ENCODE measurements at regions not wholly inside any gene's neighbourhood (a gene's known extent, or its start where the extent isn't known, plus 50 kb on each side); places are given as distances from the start of the nearest gene placed in this dataset.

DNA sequence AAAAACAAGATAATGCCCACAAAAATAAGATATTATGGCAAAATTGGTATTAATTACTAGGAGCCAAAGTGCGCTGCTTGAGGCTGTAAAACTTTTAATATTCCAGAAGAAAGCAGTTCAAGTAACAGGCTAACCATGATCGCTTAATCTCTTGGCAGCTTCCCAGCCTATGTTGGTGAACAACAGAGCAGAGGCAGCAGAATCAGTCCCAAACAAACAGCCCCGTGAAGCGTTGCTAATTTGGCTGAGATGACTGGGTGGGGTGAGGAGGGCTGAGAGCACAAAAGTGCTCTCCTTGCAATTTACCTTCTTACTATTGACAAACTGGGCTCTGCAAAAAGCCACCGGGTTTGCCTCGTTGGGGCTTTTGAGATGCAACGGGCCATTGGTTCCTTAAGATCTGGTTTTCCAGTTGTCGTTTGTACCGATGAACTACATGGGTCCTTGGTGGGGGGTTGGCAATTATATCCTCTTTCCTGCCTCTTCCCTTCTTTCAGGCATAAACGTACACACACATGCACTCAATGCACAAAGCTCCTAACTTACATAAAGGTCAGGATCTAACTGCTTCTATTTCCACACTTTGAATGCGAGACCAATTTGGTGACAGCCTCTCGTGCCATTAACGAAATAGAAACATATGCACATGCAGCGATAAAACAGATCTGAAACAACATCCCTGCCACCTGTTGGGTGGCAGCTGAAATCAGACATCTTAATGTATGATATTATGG lies 407.6 kb upstream of the CADM1 start:
- no peak overlapping the region for H3K4me3 ChIP-seq (ENCODE audit: low read length)

GRCh38 chr11:115910379-115910778 lies 406.2 kb upstream of the CADM1 start:
- Histone ChIP-seq H3K4me1 (ENCODE audit: control insufficient read depth, low read depth, low read length) (no peaks in the 10 kb centered on the region), H3K9me3 (ENCODE audit: control insufficient read depth, low read depth, low read length) (no peaks in the 10 kb centered on the region), H3K27me3 (ENCODE audit: control insufficient read depth, insufficient read depth, low read length) (no peaks in the 10 kb centered on the region), H3K9ac (ENCODE audit: low read length) (no peak overlapping the region), H3K36me3 (ENCODE audit: control insufficient read depth, low read depth, low read length) (no peaks in the 10 kb centered on the region), H3K27ac (ENCODE audit: low read length) (no peak overlapping the region), H3K4me3 (ENCODE audit: low read length) (no peak overlapping the region)

More for the DNA sequence above, 407.6 kb upstream of the CADM1 start:
- H3K36me3 ChIP-seq (ENCODE audit: control insufficient read depth, low read depth, low read length): no peaks in the 10 kb centered on the region
- H3K4me1 ChIP-seq (ENCODE audit: control insufficient read depth, low read depth, low read length): no peaks in the 10 kb centered on the region
- no peak overlapping the region for H3K27ac ChIP-seq (ENCODE audit: low read length)
- no peak overlapping the region for H3K9ac ChIP-seq (ENCODE audit: low read length)
- no peaks in the 10 kb centered on the region for H3K27me3 ChIP-seq (ENCODE audit: control insufficient read depth, insufficient read depth, low read length)
- no peaks in the 10 kb centered on the region for H3K9me3 ChIP-seq (ENCODE audit: control insufficient read depth, low read depth, low read length)

- Histone ChIP-seq H3K9me3 (ENCODE audit: control insufficient read depth, low read depth, low read length) (no peaks in the 10 kb centered on the region), H3K27ac (ENCODE audit: low read length) (no peak overlapping the region), H3K4me3 (ENCODE audit: low read length) (no peak overlapping the region), H3K4me1 (ENCODE audit: control insufficient read depth, low read depth, low read length) (peaks cover 21% of the 10 kb centered on the region), H3K9ac (ENCODE audit: low read length) (no peak overlapping the region), H3K36me3 (ENCODE audit: control insufficient read depth, low read depth, low read length) (no peaks in the 10 kb centered on the region), H3K27me3 (ENCODE audit: control insufficient read depth, insufficient read depth, low read length) (no peaks in the 10 kb centered on the region)
Measured at GRCh38 chr11:115906171-115906570, 402.0 kb upstream of the CADM1 start.

DNA sequence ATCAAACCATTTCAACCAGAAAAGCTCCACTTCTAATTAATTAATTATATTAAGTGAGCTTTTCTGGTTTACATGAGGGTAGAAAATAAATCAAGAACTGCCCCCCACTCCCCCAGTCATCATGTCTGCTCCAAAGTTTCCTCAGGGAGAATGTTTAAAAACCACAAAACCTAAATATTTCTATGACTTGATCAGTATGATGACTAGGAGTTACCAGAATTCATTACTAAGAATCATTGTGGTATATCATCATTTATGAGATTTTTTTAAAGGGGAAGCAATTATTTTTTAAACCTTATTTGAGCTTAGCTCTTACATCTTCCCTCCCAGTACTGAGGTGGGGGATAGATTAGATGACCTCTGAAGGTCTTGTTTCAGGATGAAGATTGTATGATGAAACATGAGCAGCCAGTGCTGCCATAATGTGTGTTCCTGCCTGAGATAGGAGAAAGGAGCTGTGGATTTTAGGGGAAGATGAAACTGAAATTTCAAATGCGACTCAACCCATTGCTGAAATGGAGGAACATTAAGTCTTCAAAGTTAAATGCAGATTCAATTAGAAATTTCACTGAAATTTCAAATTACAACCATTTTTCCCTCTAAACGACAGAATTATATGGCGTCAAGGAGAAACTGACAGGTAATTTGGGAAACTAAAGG lies 401.3 kb upstream of the CADM1 start:
- Histone ChIP-seq H3K9me3 (ENCODE audit: control insufficient read depth, low read depth, low read length) (no peaks in the 10 kb centered on the region), H3K4me3 (ENCODE audit: low read length) (no peak overlapping the region), H3K4me1 (ENCODE audit: control insufficient read depth, low read depth, low read length) (peaks cover 21% of the 10 kb centered on the region), H3K27ac (ENCODE audit: low read length) (no peak overlapping the region), H3K27me3 (ENCODE audit: control insufficient read depth, insufficient read depth, low read length) (no peaks in the 10 kb centered on the region), H3K36me3 (ENCODE audit: control insufficient read depth, low read depth, low read length) (no peaks in the 10 kb centered on the region), H3K9ac (ENCODE audit: low read length) (no peak overlapping the region)

DNA sequence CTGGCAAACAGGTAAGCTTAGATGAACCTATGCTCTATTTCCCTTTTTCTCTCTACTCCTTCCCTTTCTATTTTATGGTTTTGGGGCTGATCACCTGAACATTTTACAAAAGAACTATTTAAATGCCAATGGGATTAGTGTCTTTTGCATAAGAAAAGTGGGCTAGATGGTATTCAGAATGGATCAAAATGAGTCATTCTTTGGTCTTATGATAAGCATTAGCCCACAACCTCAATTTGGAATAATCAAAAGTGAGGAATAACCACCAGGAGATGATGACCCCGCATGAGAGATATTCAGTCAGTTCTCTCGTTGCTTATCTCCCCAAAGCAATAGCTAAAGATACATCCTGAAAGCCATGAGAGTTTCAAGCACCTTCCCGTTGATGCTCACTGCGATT lies 399.0 kb upstream of the CADM1 start:
- no peaks in the 10 kb centered on the region for H3K9me3 ChIP-seq (ENCODE audit: control insufficient read depth, low read depth, low read length)
- H3K27me3 ChIP-seq (ENCODE audit: control insufficient read depth, insufficient read depth, low read length): no peaks in the 10 kb centered on the region
- H3K4me3 ChIP-seq (ENCODE audit: low read length): no peak overlapping the region
- no peak overlapping the region for H3K27ac ChIP-seq (ENCODE audit: low read length)
- peaks cover 21% of the 10 kb centered on the region for H3K4me1 ChIP-seq (ENCODE audit: control insufficient read depth, low read depth, low read length)
- no peaks in the 10 kb centered on the region for H3K36me3 ChIP-seq (ENCODE audit: control insufficient read depth, low read depth, low read length)
- H3K9ac ChIP-seq (ENCODE audit: low read length): no peak overlapping the region

- Histone ChIP-seq H3K4me1 (ENCODE audit: control insufficient read depth, low read depth, low read length) (peaks cover 21% of the 10 kb centered on the region), H3K36me3 (ENCODE audit: control insufficient read depth, low read depth, low read length) (no peaks in the 10 kb centered on the region), H3K9me3 (ENCODE audit: control insufficient read depth, low read depth, low read length) (no peaks in the 10 kb centered on the region), H3K9ac (ENCODE audit: low read length) (no peak overlapping the region), H3K27ac (ENCODE audit: low read length) (no peak overlapping the region), H3K4me3 (ENCODE audit: low read length) (no peak overlapping the region), H3K27me3 (ENCODE audit: control insufficient read depth, insufficient read depth, low read length) (no peaks in the 10 kb centered on the region)
Measured at GRCh38 chr11:115901069-115901468, 396.9 kb upstream of the CADM1 start.

GRCh38 chr11:115900111-115900510 lies 395.9 kb upstream of the CADM1 start:
- no peak overlapping the region for H3K9ac ChIP-seq (ENCODE audit: low read length)
- no peak overlapping the region for H3K4me3 ChIP-seq (ENCODE audit: low read length)
- H3K27me3 ChIP-seq (ENCODE audit: control insufficient read depth, insufficient read depth, low read length): no peaks in the 10 kb centered on the region
- H3K4me1 ChIP-seq (ENCODE audit: control insufficient read depth, low read depth, low read length): peaks cover 21% of the 10 kb centered on the region
- no peak overlapping the region for H3K27ac ChIP-seq (ENCODE audit: low read length)
- no peaks in the 10 kb centered on the region for H3K36me3 ChIP-seq (ENCODE audit: control insufficient read depth, low read depth, low read length)
- no peaks in the 10 kb centered on the region for H3K9me3 ChIP-seq (ENCODE audit: control insufficient read depth, low read depth, low read length)

GRCh38 chr11:115897707-115898106 lies 393.5 kb upstream of the CADM1 start:
- H3K9ac ChIP-seq (ENCODE audit: low read length): no peak overlapping the region

GRCh38 chr11:115896084-115896483 lies 391.9 kb upstream of the CADM1 start:
- no peaks in the 10 kb centered on the region for H3K36me3 ChIP-seq (ENCODE audit: control insufficient read depth, low read depth, low read length)
- H3K4me3 ChIP-seq (ENCODE audit: low read length): no peak overlapping the region
- no peaks in the 10 kb centered on the region for H3K27me3 ChIP-seq (ENCODE audit: control insufficient read depth, insufficient read depth, low read length)
- H3K9ac ChIP-seq (ENCODE audit: low read length): no peak overlapping the region
- no peak overlapping the region for H3K27ac ChIP-seq (ENCODE audit: low read length)
- no peaks in the 10 kb centered on the region for H3K9me3 ChIP-seq (ENCODE audit: control insufficient read depth, low read depth, low read length)
- H3K4me1 ChIP-seq (ENCODE audit: control insufficient read depth, low read depth, low read length): no peaks in the 10 kb centered on the region

More at GRCh38 chr11:115897707-115898106, 393.5 kb upstream of the CADM1 start:
- peaks cover 5% of the 10 kb centered on the region for H3K4me1 ChIP-seq (ENCODE audit: control insufficient read depth, low read depth, low read length)
- H3K27ac ChIP-seq (ENCODE audit: low read length): no peak overlapping the region
- H3K27me3 ChIP-seq (ENCODE audit: control insufficient read depth, insufficient read depth, low read length): no peaks in the 10 kb centered on the region
- H3K36me3 ChIP-seq (ENCODE audit: control insufficient read depth, low read depth, low read length): no peaks in the 10 kb centered on the region
- no peaks in the 10 kb centered on the region for H3K9me3 ChIP-seq (ENCODE audit: control insufficient read depth, low read depth, low read length)
- no peak overlapping the region for H3K4me3 ChIP-seq (ENCODE audit: low read length)

DNA sequence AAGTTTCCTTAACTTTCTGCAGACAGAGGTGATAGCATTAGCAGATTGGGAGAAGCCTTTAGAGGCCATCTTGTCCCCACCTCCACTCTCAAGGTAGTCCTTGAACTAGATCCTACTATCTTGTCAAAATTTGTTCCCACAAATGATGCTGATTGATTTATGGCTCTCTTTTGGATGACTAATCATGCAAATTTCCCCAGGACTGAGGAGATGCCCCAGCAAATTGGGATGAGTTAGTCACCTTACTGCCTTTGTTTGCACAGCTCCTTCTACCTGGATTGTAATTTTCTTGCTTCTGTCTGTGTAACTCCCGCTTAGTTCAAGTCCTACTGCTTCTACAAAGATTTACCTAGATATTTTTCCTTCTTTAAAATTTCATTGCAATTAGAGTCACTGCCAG lies 391.4 kb upstream of the CADM1 start:
- no peaks in the 10 kb centered on the region for H3K27me3 ChIP-seq (ENCODE audit: control insufficient read depth, insufficient read depth, low read length)
- no peak overlapping the region for H3K9ac ChIP-seq (ENCODE audit: low read length)
- no peak overlapping the region for H3K27ac ChIP-seq (ENCODE audit: low read length)
- no peaks in the 10 kb centered on the region for H3K4me1 ChIP-seq (ENCODE audit: control insufficient read depth, low read depth, low read length)
- no peaks in the 10 kb centered on the region for H3K9me3 ChIP-seq (ENCODE audit: control insufficient read depth, low read depth, low read length)
- no peak overlapping the region for H3K4me3 ChIP-seq (ENCODE audit: low read length)
- no peaks in the 10 kb centered on the region for H3K36me3 ChIP-seq (ENCODE audit: control insufficient read depth, low read depth, low read length)

- no peak overlapping the region for H3K4me3 ChIP-seq (ENCODE audit: low read length)
- H3K9ac ChIP-seq (ENCODE audit: low read length): no peak overlapping the region
- no peaks in the 10 kb centered on the region for H3K4me1 ChIP-seq (ENCODE audit: control insufficient read depth, low read depth, low read length)
- no peaks in the 10 kb centered on the region for H3K9me3 ChIP-seq (ENCODE audit: control insufficient read depth, low read depth, low read length)
- H3K27me3 ChIP-seq (ENCODE audit: control insufficient read depth, insufficient read depth, low read length): no peaks in the 10 kb centered on the region
- H3K36me3 ChIP-seq (ENCODE audit: control insufficient read depth, low read depth, low read length): no peaks in the 10 kb centered on the region
- no peak overlapping the region for H3K27ac ChIP-seq (ENCODE audit: low read length)
Measured at GRCh38 chr11:115894176-115894575, 390.0 kb upstream of the CADM1 start.

Measured in iPS-18a (cell line).